Muscle of back (tissue), 3 donors: ENCODE measurements at regions not wholly inside any gene's neighbourhood (a gene's known extent, or its start where the extent isn't known, plus 50 kb on each side); places are given as distances from the start of the nearest gene placed in this dataset.

Experiments
- DNase-seq, 3 donors: peaks; one replicate each; pipeline versions ENCODE4 v3.0.0 to v3.0.0-alpha.2; 2013

GRCh38 chrX:98362630-98363029, 1478.9 kb downstream of the RPA4 start:
- no peak for DNase-seq

GRCh38 chrX:98371994-98372393, 1488.3 kb downstream of the RPA4 start:
- DNase-seq: no peak

- no peak for DNase-seq
Measured at GRCh38 chrX:98379134-98379533, 1495.4 kb downstream of the RPA4 start.

- no peak for DNase-seq
Measured at GRCh38 chrX:98380106-98380505, 1496.4 kb downstream of the RPA4 start.

GRCh38 chrX:98380556-98380955, 1496.8 kb downstream of the RPA4 start:
- no peak for DNase-seq

- no peak for DNase-seq
Measured at GRCh38 chrX:98398542-98398941, 1514.8 kb downstream of the RPA4 start.

- no peak for DNase-seq
Measured at GRCh38 chrX:98405376-98405775, 1521.7 kb downstream of the RPA4 start.

- DNase-seq: no peak
Measured at GRCh38 chrX:98407584-98407983, 1523.9 kb downstream of the RPA4 start.

- no peak for DNase-seq
Measured at GRCh38 chrX:98409867-98410266, 1526.2 kb downstream of the RPA4 start.

- no peak for DNase-seq
Measured at GRCh38 chrX:98412058-98412457, 1528.3 kb downstream of the RPA4 start.

- DNase-seq: no peak
Measured at GRCh38 chrX:98422536-98422935, 1538.8 kb downstream of the RPA4 start.

- DNase-seq: no peak
Measured at GRCh38 chrX:98432413-98432812, 1548.7 kb downstream of the RPA4 start.

- DNase-seq: no peak
Measured at GRCh38 chrX:98448524-98448923, 1564.8 kb downstream of the RPA4 start.

GRCh38 chrX:98452456-98452855, 1568.7 kb downstream of the RPA4 start:
- DNase-seq: no peak

- no peak for DNase-seq
Measured at GRCh38 chrX:98459669-98460068, 1576.0 kb downstream of the RPA4 start.

- DNase-seq: no peak
Measured at GRCh38 chrX:98480606-98481005, 1596.9 kb downstream of the RPA4 start.

GRCh38 chrX:98481636-98482035, 1597.9 kb downstream of the RPA4 start:
- DNase-seq: no peak

- no peak for DNase-seq
Measured at GRCh38 chrX:98490670-98491069, 1607.0 kb downstream of the RPA4 start.

GRCh38 chrX:98501426-98501825, 1617.7 kb downstream of the RPA4 start:
- no peak for DNase-seq

- no peak for DNase-seq
Measured at GRCh38 chrX:98506907-98507306, 1623.2 kb downstream of the RPA4 start.

GRCh38 chrX:98514032-98514431, 1630.3 kb downstream of the RPA4 start:
- DNase-seq: no peak

GRCh38 chrX:98516120-98516519, 1632.4 kb downstream of the RPA4 start:
- no peak for DNase-seq

GRCh38 chrX:98523026-98523425, 1639.3 kb downstream of the RPA4 start:
- no peak for DNase-seq

GRCh38 chrX:98523521-98523920, 1639.8 kb downstream of the RPA4 start:
- DNase-seq: no peak

- no peak for DNase-seq
Measured at GRCh38 chrX:98548519-98548918, 1664.8 kb downstream of the RPA4 start.
